ENCODE measurements at regions not wholly inside any gene's neighbourhood (a gene's known extent, or its start where the extent isn't known, plus 50 kb on each side); places are given as distances from the start of the nearest gene placed in this dataset.
"Not testable (repeated sequence)": the region's sequence is repeated elsewhere in the genome, so short reads cannot be mapped to it uniquely, and the experiment has no call there.

- no peak for DNase-seq
Measured at GRCh38 chr6:167408235-167408869, 83.5 kb downstream of the TTLL2 start.

DNA sequence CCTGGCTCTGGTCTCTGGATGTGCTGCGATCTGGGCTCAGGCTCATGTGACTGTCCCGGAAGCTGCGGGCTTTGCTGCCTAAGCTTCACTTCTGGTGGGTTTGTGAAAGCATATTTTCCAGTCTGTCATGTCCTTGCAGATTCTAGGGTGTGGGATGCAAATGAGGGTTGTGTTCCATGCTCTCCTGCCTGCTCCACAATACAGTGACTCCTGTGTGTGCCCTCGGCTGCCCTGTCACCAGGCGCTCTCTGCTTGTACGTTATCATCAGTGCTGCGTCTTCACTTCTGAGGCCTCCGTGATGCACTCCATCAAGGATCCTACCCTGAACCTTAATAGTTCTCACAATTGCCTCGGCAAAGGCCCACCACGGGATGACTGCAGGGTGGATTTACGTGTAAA, 84.2 kb downstream of the TTLL2 start:
- no peak for DNase-seq

DNA sequence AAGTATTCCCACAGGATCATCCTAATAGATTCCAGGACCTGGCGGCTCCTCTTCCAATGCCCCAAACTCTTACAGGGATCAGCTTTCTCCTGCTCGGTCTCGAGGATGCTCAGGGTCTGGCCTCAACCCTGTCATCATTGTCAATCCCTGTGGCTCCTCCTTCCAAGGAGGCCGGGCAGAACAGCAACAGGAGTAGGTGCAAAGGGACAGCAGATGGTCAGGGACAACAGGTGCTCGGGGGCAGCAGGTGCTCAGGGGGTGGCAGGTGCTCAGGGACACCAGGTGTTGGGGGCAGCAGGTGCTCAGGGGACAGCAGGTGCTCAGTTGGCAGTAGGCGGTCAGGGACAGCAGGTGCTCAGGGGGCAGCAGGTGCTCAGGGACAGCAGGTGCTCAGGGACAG, 84.8 kb downstream of the TTLL2 start:
- DNase-seq = no peak

DNA sequence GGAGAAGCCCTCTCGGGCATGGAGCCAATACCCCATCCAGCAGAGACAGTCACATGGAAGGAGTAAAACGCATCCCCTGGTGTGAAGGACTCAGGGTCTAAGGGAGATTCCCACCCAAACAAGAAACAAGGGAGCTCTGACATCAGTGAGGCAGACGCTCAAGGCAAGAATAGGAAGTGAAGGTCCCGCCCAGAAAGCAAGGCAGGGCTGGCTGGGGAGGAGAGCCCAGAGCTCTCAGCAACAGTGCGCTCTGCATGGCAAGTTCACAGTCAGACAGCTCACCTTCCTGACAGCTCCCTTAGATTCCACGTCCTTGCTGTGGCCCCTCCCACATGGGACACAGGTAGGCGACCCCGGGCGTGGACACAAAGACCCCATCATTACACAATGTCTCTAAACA, 85.6 kb downstream of the TTLL2 start:
- no peak for DNase-seq

DNA sequence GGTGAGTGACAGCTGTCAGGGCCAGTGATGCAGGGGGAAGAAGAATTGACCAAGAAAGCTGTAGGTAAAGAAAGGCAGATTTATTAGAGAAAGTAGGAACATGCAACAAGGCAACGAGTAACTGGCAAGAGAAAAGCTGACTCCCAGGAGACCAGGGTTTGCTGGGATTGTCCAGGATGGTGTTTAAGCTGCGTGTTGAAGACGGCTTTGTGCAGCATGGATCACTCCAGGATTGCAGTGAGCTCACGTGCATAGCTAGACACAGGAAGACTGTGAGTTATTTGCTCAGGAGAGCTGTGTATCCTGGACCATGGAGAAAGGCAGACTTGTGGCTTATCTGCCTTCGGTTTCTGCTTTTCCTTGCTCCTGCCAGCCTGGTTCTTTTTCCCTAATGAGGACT, 87.6 kb downstream of the TTLL2 start:
- DNase-seq = no peak

- DNase-seq = no peak
Measured at GRCh38 chr6:167415441-167415961, 90.6 kb downstream of the TTLL2 start.

DNA sequence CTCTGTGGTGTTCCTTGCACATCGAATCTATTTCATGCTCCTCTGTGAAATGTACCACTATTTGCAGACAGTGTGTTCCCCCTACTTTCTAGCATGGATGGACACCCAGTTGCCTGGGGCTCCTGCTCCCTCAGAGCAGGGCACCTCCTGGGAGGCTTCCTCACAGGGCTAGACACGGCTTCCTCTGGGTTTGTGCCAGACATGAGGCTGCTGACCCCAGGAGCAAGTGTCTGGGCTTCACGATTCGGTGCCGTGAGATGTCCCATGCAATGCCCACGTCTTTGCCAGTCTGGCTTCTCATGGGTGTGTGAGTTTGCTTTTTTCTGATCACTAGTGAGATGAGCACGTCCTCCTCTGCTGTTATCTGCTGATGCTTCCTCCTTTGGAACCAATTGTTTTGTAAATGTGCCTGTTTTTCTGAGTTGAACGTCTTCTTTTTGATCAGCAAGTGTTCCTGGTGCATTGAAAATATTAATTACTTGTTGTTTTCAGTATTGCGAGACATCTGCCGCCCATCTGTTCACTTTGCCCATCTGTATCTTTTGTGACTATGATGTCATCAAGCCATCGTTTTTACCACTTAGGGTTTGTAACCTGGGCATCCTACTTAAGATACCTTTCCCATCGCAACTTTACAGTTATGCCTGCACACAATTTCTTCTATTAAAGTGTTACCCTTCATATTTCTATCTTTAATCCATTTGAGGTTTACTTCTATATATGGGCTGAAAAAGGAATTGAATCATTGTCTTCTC, 92.0 kb downstream of the TTLL2 start:
- DNase-seq = no peak

DNA sequence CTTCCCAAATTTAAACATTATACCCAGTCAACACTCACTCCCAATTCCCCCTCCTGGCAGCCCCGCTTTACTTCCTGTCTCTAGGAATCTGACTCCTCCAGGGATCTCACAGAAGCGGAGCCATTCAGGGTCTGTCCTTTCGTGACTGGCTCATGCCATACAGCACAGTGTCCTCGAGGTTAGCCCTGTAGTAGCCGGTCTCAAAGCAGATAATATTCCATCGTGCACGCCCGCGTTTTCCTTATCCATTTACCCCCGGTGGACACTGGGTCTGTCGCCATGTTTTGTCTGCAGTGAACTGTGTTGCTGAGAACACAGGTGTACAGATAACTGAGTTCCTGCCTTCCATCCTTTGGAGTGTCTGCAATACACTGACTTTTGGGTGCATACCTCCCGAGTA, 95.3 kb downstream of the TTLL2 start:
- no peak for DNase-seq

DNA sequence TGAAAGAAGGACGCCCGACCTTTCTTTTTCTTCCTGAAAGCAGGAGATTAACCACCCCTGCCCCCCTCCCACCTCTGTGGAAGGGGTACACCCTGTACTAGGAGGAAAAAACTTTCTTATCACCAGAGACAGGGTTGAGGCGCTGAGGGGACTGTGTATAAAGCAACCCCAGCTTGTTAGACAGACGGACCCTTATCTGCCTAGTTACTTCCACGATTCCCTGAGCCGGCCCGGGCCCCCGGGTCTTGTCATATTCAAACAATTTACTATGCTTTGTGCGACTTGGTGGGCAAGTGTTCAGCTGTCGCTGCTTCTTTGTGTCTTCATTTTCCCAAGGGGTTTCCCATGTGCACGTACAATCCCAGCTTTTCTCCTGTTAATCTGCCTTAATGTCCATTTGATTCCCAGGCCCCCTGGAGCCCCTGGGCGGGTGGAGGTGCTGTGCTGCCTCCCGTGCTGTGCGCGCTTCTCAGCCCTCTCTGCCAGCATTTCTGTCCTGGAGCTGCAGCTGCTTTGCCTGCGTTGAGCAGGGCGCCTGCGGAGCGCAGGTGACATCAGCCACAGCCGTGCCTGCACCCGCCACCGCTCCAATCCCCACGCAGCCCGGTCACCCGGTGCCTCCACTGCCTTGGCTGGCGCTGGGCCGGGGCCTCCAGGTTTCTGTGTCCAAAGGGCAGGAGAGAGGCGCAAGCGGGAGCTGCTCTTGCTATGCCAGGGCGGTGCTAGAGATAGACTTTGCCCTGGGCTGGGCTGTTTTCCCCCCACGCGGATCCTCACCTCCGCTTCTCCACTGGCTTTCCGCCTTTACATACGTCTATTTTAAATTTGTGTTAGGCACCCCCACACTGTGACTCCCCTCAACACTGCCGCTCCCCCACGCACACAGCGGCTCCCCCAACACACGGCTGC, 96.2 kb downstream of the TTLL2 start:
- no peak for DNase-seq

- DNase-seq = not testable (repeated sequence)
Measured at GRCh38 chr6:167421944-167422343, 97.1 kb downstream of the TTLL2 start.

GRCh38 chr6:167422934-167423333, 98.0 kb downstream of the TTLL2 start:
- DNase-seq = no peak

DNA sequence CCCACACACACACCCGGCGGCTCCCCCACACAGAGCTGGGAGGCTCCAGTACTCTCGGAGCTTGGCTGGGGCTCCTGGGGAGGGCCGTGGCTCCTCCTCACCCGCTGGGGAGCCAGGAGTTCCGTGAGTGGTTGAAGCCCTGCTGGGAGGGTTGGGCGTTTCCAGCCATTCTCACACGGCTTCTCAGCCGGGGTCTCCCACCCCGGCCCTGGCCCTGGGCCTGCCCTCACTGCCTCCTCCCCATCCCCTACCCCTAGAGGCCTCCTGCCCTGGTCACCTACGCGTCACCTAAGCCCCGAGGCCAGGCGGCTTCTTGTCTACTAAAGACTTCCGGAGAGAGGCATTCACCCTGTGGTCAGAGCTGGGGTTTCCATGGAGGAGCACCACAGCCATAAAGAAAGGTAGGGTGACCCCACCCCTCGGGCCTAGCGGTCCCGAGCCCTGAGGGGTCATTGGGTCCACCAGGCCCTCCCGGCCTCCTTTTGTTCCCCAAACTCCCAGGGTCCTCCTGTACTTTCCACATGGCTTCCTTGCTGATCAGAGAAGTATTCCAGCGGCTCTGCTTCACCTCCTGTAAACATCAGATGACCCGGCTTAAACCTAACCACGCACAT, 99.3 kb downstream of the TTLL2 start:
- no peak for DNase-seq

GRCh38 chr6:167424700-167425099, 99.8 kb downstream of the TTLL2 start:
- DNase-seq = no peak

DNA sequence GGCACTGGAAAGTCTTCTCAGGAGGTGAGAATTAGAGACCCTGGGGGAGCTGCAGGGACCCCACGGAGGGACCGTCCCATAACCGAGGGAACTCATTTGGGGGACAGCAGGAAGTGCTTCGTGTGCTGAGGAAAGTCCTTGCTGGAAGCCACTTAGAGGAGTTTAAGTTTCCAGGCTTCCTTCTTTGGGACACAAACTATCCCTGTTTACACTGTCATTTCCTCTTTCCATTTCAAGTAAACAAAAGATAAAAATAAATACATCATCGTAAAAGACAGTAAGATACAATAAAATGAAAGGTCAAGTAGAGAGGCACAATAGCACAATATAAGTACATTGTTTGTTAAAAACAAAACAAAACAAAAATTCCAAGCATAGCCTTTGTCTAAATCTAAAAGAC, 101.2 kb downstream of the TTLL2 start:
- no peak for DNase-seq

GRCh38 chr6:167426651-167427050, 101.8 kb downstream of the TTLL2 start:
- DNase-seq = no peak

- DNase-seq = no peak
Measured at GRCh38 chr6:167428664-167429333, 103.9 kb downstream of the TTLL2 start.

GRCh38 chr6:167429353-167429752, 104.5 kb downstream of the TTLL2 start:
- DNase-seq = no peak

DNA sequence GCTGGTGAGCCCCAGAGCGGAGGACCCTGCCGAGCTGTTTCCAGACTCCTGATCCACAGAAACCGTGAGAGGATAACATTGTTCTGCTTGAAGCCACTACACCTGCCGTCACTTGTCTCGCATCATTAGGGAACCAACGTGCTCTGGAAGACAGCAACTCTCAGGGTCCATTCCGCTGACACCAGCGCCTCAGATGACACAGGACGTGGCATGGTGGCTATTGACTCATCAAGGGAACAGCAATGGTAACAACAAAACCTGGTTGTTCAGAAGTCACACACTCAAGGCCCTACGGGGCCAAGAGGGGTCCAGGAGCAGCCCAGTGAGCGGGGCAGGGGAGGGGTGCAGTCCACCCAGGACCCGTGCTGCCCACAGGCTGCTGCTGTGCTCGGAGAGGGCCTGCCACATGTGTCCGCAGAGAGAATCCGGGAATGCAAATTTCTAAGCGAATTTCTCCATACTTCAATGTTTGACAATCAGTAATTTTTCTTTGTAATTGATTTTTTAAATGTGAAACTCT, 110.4 kb downstream of the TTLL2 start:
- no peak for DNase-seq

DNA sequence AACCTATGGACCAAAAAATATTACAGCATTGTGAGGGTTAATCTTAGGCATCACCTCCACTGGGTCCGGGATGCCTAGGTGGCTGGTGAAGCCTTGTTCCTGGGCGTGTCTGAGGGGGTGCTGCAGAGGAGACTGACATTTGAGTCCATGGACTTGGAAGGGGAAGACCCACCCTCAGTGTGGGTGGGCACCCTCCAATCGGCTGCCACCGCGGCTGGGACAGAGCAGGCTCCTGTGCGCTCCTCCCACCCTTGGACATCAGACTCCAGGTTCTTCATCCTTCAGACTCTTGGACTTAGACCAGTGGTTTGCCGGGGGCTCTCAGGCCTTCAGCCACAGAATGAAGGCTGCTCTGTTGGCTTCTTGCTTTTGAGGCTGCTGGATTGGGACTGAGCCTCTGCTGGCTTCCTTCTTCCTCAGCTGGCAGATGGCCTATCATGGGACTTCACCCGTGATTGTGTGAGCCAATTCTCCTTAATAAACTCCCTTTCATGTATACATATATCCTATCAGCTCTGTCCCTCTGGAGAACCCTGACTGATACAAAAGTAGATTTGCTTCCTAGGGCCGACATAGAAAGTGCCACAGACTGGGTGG, 113.1 kb downstream of the TTLL2 start:
- no peak for DNase-seq

DNA sequence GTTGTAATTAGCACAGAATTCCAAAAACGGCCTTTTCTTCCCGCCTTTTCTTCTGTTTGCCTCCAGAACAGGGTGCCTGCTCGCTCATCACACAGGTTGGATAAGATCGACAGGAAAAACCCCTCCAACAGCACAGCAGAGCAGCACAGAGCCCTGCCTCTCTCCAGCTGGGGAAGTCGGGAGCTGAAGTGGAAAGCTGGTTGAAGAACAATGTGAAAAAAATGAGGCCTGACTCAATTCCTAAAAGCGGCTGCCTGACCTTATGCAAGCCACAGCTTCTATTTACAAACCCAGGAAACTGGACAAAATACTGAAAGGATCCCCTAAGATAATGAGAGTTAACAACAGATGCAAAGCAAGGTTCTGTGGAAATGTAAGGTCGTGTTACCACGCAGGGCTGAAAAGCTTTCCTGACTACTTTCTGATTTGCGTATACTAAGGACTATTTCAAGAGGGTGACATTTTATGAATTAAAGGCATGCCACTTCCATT, 116.9 kb downstream of the TTLL2 start:
- DNase-seq = no peak

GRCh38 chr6:167442245-167442644, 117.4 kb downstream of the TTLL2 start:
- DNase-seq = no peak
